Ishikawa (cell line): ENCODE measurements at regions not wholly inside any gene's neighbourhood (a gene's known extent, or its start where the extent isn't known, plus 50 kb on each side); places are given as distances from the start of the nearest gene placed in this dataset.

Experiments used
- CEBPB ChIP-seq: IDR thresholded peaks from 2 replicates; pipeline ENCODE4 v1.6.1; 2012
- CREB1 ChIP-seq: IDR thresholded peaks from 2 replicates; pipeline ENCODE4 v1.6.1; 2012; ENCODE audit warnings: low read depth
- EP300 ChIP-seq: IDR thresholded peaks from 2 replicates; pipeline ENCODE4 v1.6.1; 2012; ENCODE audit warnings: borderline replicate concordance
- FOXM1 ChIP-seq: IDR thresholded peaks from 2 replicates; pipeline ENCODE4 v1.6.1; 2012; ENCODE audit warnings: low read depth, borderline replicate concordance
- MAX ChIP-seq: IDR thresholded peaks from 2 replicates; pipeline ENCODE4 v1.6.1; 2012
- NFIC ChIP-seq: IDR thresholded peaks from 2 replicates; pipeline ENCODE4 v1.6.1; 2012
- RAD21 ChIP-seq: IDR thresholded peaks from 2 replicates; pipeline ENCODE4 v1.6.1; 2012; ENCODE audit warnings: low read depth
- TAF1 ChIP-seq: IDR thresholded peaks from 2 replicates; pipeline ENCODE4 v1.6.1; 2012; ENCODE audit warnings: low read depth, mild to moderate bottlenecking
- YY1 ChIP-seq: IDR thresholded peaks from 2 replicates; pipeline ENCODE4 v1.6.1; 2012; ENCODE audit warnings: low read depth
- ZBTB7A ChIP-seq: IDR thresholded peaks from 2 replicates; pipeline ENCODE4 v1.6.1; 2012; ENCODE audit warnings: low read depth
- TF ChIP-seq, protein P1 (sequence below): IDR thresholded peaks from 2 replicates; pipeline ENCODE4 v1.6.1; 2012; ENCODE audit warnings: low read depth, mild to moderate bottlenecking
- TF ChIP-seq, protein P2 (sequence below): IDR thresholded peaks from 2 replicates; pipeline ENCODE4 v1.6.1; 2012

- TF ChIP-seq TAF1: no peak
- TF ChIP-seq, protein P1, sequence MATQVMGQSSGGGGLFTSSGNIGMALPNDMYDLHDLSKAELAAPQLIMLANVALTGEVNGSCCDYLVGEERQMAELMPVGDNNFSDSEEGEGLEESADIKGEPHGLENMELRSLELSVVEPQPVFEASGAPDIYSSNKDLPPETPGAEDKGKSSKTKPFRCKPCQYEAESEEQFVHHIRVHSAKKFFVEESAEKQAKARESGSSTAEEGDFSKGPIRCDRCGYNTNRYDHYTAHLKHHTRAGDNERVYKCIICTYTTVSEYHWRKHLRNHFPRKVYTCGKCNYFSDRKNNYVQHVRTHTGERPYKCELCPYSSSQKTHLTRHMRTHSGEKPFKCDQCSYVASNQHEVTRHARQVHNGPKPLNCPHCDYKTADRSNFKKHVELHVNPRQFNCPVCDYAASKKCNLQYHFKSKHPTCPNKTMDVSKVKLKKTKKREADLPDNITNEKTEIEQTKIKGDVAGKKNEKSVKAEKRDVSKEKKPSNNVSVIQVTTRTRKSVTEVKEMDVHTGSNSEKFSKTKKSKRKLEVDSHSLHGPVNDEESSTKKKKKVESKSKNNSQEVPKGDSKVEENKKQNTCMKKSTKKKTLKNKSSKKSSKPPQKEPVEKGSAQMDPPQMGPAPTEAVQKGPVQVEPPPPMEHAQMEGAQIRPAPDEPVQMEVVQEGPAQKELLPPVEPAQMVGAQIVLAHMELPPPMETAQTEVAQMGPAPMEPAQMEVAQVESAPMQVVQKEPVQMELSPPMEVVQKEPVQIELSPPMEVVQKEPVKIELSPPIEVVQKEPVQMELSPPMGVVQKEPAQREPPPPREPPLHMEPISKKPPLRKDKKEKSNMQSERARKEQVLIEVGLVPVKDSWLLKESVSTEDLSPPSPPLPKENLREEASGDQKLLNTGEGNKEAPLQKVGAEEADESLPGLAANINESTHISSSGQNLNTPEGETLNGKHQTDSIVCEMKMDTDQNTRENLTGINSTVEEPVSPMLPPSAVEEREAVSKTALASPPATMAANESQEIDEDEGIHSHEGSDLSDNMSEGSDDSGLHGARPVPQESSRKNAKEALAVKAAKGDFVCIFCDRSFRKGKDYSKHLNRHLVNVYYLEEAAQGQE: no peak
- TF ChIP-seq MAX: no peak
- no peak for TF ChIP-seq CREB1
- TF ChIP-seq EP300: no peak
- TF ChIP-seq CEBPB: no peak
- no peak for TF ChIP-seq YY1
- no peak for TF ChIP-seq ZBTB7A
- TF ChIP-seq FOXM1: no peak
- TF ChIP-seq, protein P2, sequence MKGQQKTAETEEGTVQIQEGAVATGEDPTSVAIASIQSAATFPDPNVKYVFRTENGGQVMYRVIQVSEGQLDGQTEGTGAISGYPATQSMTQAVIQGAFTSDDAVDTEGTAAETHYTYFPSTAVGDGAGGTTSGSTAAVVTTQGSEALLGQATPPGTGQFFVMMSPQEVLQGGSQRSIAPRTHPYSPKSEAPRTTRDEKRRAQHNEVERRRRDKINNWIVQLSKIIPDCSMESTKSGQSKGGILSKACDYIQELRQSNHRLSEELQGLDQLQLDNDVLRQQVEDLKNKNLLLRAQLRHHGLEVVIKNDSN: no peak
- TF ChIP-seq RAD21: no peak
- no peak for TF ChIP-seq NFIC
These were observed 308.2 kb downstream of the ACTL7B start for GRCh38 chr9:108547411-108548135.
